ENCODE measurements at regions not wholly inside any gene's neighbourhood (a gene's known extent, or its start where the extent isn't known, plus 50 kb on each side); places are given as distances from the start of the nearest gene placed in this dataset.

DNA sequence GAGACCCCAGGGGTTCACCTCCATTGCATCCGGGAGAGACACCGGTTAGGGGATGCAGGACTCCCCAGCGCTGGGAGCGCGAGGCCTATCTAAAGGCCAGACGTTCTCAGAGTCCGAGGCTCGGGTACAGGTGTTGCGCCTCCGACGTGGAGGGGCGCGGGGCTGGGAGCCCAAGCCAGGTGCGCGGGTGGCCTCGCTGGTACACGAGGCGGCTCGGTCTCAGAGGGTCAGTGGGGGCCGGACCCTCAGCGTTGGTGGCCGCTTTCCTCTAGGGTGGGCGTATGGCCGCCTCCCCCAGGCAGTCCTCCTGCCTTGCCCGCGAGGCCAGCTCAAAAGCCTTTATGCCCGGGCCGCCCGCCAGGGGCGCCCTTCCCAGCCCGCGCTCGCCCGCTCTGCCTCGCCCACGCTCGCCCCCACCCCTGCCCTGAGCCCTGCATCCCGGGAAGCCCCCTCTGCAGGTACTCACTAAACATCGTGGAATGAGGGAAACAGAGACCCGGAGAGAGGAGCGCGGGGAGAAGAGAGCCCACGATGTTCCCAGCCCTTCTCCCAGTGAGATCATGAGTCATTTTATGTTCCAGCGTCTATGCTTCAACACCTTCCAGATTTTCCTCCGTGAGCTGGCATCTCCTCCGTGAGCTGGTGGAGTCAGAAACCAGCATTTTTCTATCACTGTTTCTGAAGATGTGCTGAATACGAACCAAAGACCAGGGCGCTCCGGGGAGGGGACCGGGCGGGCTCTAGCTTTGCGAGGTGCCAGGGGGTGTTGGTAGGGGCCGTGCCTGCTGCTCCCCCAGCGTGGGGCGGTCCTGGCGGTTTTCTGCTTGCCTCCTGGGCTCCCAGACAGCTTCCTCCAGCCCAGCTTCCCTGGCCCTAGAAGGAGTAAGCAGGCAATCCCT lies 73.8 kb downstream of the DIO3 start:
- H3K27me3 ChIP-seq (replicated peaks; ENCODE audit: control insufficient read depth, insufficient read depth, low read length): no peaks in the 10 kb centered on the region
- Mint-ChIP-seq H3K27ac (ENCODE audit: unreplicated experiment) (no peak overlapping the region), H3K4me1 (ENCODE audit: low read depth, unreplicated experiment) (no peaks in the 10 kb centered on the region), H3K9me3 (ENCODE audit: unreplicated experiment) (no peaks in the 10 kb centered on the region), H3K4me3 (ENCODE audit: unreplicated experiment) (no peak overlapping the region), H3K36me3 (ENCODE audit: insufficient read depth, unreplicated experiment) (no peaks in the 10 kb centered on the region), H3K27me3 (ENCODE audit: insufficient read depth, unreplicated experiment) (peaks cover 14% of the 10 kb centered on the region)
- POLR2A ChIA-PET: no interaction called here
- no peak for DNase-seq
- no peak overlapping the region for H3K4me3 ChIP-seq (ENCODE audit: low read depth, low read length)
- intact Hi-C loops (cut with micrococcal nuclease; ENCODE audit: unreplicated experiment): no loop called here
- no peaks in the 10 kb centered on the region for H3K36me3 ChIP-seq (ENCODE audit: control insufficient read depth, insufficient read depth, low read length)
- TF ChIP-seq, protein P1, sequence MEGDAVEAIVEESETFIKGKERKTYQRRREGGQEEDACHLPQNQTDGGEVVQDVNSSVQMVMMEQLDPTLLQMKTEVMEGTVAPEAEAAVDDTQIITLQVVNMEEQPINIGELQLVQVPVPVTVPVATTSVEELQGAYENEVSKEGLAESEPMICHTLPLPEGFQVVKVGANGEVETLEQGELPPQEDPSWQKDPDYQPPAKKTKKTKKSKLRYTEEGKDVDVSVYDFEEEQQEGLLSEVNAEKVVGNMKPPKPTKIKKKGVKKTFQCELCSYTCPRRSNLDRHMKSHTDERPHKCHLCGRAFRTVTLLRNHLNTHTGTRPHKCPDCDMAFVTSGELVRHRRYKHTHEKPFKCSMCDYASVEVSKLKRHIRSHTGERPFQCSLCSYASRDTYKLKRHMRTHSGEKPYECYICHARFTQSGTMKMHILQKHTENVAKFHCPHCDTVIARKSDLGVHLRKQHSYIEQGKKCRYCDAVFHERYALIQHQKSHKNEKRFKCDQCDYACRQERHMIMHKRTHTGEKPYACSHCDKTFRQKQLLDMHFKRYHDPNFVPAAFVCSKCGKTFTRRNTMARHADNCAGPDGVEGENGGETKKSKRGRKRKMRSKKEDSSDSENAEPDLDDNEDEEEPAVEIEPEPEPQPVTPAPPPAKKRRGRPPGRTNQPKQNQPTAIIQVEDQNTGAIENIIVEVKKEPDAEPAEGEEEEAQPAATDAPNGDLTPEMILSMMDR (IDR thresholded peaks at IDR 0.05; ENCODE audit: insufficient read depth in 1 of 2, low read depth in 1 of 2, low read length in 1 of 2, severe bottlenecking in 1 of 2, unreplicated experiment in 1 of 2): no peak
- BruUV-seq (replicated peaks): no TSS peak
- no peaks in the 10 kb centered on the region for H3K4me1 ChIP-seq
- no peaks in the 10 kb centered on the region for H3K9me3 ChIP-seq
- CTCF ChIA-PET: no interaction called here

DNA sequence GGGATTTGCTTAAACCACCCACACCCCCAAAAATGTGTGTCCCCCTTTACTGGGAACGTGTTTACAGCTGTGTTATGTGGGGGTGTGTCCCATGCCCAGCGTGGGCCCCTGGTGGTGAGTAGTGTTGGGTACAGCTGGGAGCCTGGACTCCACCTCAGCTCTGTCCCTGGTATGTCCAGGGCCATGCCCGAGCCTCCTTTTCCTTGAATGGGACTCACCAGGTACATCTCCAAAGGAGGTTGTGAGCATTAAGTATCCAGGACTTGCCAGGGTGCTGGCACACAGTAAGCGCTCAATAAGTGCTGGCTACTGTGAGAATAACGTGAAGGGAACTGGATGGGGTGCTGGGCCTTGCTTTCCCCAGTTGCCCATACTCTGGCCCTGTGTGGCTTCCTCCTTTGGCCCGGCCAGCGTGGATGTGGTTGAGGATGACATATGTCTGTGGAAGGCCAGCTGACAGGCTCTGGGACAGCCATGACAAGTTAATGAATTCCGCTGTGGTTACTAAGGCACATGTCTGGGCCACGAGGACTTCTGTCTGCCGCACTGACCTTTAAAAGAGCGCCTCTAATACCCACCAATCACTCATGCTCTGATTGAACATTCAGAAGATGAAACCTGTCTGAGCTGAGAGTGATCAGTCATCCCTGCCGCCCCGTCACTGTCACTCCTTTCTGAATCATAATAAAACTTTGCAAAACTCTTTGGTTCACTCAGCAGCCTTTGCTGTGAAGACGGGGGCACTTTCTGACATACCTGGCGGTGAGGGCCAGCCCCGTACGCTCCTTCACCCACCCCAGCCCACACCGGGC lies 74.7 kb downstream of the DIO3 start:
- no peak overlapping the region for H3K4me3 Mint-ChIP-seq (ENCODE audit: unreplicated experiment)
- ChIA-PET CTCF (no interaction called here), POLR2A (no interaction called here)
- Histone ChIP-seq H3K4me3 (ENCODE audit: low read depth, low read length) (no peak overlapping the region), H3K36me3 (ENCODE audit: control insufficient read depth, insufficient read depth, low read length) (no peaks in the 10 kb centered on the region), H3K4me1 (no peaks in the 10 kb centered on the region), H3K9me3 (no peaks in the 10 kb centered on the region), H3K27me3 (replicated peaks; ENCODE audit: control insufficient read depth, insufficient read depth, low read length) (no peaks in the 10 kb centered on the region)
- H3K4me1 Mint-ChIP-seq (ENCODE audit: low read depth, unreplicated experiment): no peaks in the 10 kb centered on the region
- no peak overlapping the region for H3K27ac Mint-ChIP-seq (ENCODE audit: unreplicated experiment)
- H3K36me3 Mint-ChIP-seq (ENCODE audit: insufficient read depth, unreplicated experiment): no peaks in the 10 kb centered on the region
- BruUV-seq (replicated peaks): no TSS peak
- H3K9me3 Mint-ChIP-seq (ENCODE audit: unreplicated experiment): no peaks in the 10 kb centered on the region
- H3K27me3 Mint-ChIP-seq (ENCODE audit: insufficient read depth, unreplicated experiment): peaks cover 11% of the 10 kb centered on the region
- TF ChIP-seq, protein P1 (IDR thresholded peaks at IDR 0.05; ENCODE audit: insufficient read depth in 1 of 2, low read depth in 1 of 2, low read length in 1 of 2, severe bottlenecking in 1 of 2, unreplicated experiment in 1 of 2): no peak
- intact Hi-C loops (cut with micrococcal nuclease; ENCODE audit: unreplicated experiment): no loop called here
- no peak for DNase-seq

DNA sequence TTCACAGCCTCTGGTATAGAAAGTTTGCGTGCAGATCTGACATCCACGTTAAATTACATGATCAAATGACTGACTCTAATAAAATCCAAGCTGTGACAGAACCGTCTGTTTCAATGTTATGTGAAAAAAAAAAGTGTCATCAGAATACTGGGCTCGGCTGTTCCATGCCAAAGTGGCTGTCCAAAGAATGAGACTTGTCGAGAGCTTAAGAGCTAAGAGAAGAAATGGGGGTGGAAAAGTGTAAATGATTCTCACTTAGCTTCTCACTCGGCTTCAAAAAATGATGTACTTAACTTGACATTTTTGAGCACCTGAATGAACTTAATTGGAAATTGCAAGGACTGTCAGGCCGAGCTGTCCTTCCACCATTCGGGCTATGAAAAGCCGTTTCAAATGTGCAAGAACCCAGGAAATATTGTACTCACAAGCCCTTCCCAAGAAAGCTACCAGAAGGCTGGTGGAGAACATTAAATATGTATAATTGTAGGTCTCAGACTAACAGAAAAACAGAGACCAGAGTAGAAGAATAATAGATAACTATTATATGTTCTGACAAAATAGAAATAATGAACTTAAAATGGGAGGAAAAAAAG lies 78.0 kb downstream of the DIO3 start:
- H3K4me3 Mint-ChIP-seq (ENCODE audit: unreplicated experiment): no peak overlapping the region
- no TSS peak for BruUV-seq (replicated peaks)
- H3K4me1 Mint-ChIP-seq (ENCODE audit: low read depth, unreplicated experiment): no peaks in the 10 kb centered on the region
- POLR2A ChIA-PET: no interaction called here
- Histone ChIP-seq H3K4me1 (no peaks in the 10 kb centered on the region), H3K9me3 (no peaks in the 10 kb centered on the region), H3K4me3 (ENCODE audit: low read depth, low read length) (no peak overlapping the region), H3K27me3 (replicated peaks; ENCODE audit: control insufficient read depth, insufficient read depth, low read length) (no peaks in the 10 kb centered on the region), H3K36me3 (ENCODE audit: control insufficient read depth, insufficient read depth, low read length) (no peaks in the 10 kb centered on the region)
- no peaks in the 10 kb centered on the region for H3K36me3 Mint-ChIP-seq (ENCODE audit: insufficient read depth, unreplicated experiment)
- no peak overlapping the region for H3K27ac Mint-ChIP-seq (ENCODE audit: unreplicated experiment)
- TF ChIP-seq, protein P1 (IDR thresholded peaks at IDR 0.05; ENCODE audit: insufficient read depth in 1 of 2, low read depth in 1 of 2, low read length in 1 of 2, severe bottlenecking in 1 of 2, unreplicated experiment in 1 of 2): no peak
- peaks cover 9% of the 10 kb centered on the region for H3K9me3 Mint-ChIP-seq (ENCODE audit: unreplicated experiment)
- intact Hi-C loops (cut with micrococcal nuclease; ENCODE audit: unreplicated experiment): no loop called here
- peaks cover 17% of the 10 kb centered on the region for H3K27me3 Mint-ChIP-seq (ENCODE audit: insufficient read depth, unreplicated experiment)
- no peak for DNase-seq
- CTCF ChIA-PET: no interaction called here

All from Caco-2 (cell line).